IPS-20b (cell line): ENCODE measurements at regions not wholly inside any gene's neighbourhood (a gene's known extent, or its start where the extent isn't known, plus 50 kb on each side); places are given as distances from the start of the nearest gene placed in this dataset.
"Not testable (repeated sequence)": the region's sequence is repeated elsewhere in the genome, so short reads cannot be mapped to it uniquely, and the experiment has no call there.

Experiments used
- H3K27ac ChIP-seq: one replicate; pipeline ENCODE4 v1.5.1; 2013; ENCODE audit warnings: low read length
- H3K27me3 ChIP-seq: 2 replicates; pipeline ENCODE4 v1.6.1; 2013; ENCODE audit warnings: mild to moderate bottlenecking, low read length, inconsistent platforms; ENCODE audit not compliant: insufficient read depth
- H3K36me3 ChIP-seq: 2 replicates; pipeline ENCODE4 v1.6.1; 2013; ENCODE audit warnings: low read depth, mild to moderate bottlenecking, inconsistent platforms, low read length, moderate library complexity; ENCODE audit not compliant: insufficient read depth
- H3K4me1 ChIP-seq: 2 replicates; pipeline ENCODE4 v1.6.1; 2013; ENCODE audit warnings: mild to moderate bottlenecking, control low read depth, inconsistent platforms, low read length, moderate library complexity; ENCODE audit not compliant: insufficient read depth
- H3K4me3 ChIP-seq: 2 replicates; pipeline ENCODE4 v1.5.1; 2013; ENCODE audit warnings: mild to moderate bottlenecking, low read length, inconsistent platforms
- H3K9ac ChIP-seq: 2 replicates; pipeline ENCODE4 v1.6.1; 2013; ENCODE audit warnings: low read depth, mild to moderate bottlenecking, inconsistent platforms, low read length, moderate library complexity
- H3K9me3 ChIP-seq: 2 replicates; pipeline ENCODE4 v1.6.1; 2013; ENCODE audit warnings: mild to moderate bottlenecking, low read depth, low read length, inconsistent platforms; ENCODE audit not compliant: insufficient read depth

- not testable (repeated sequence) for H3K4me3 ChIP-seq, H3K4me1 ChIP-seq, H3K36me3 ChIP-seq, H3K9ac ChIP-seq, H3K27me3 ChIP-seq, H3K9me3 ChIP-seq, H3K27ac ChIP-seq
Measured at GRCh38 chr21:32823296-32823695, 51.7 kb upstream of the PAXBP1 start.

- Histone ChIP-seq H3K9me3 (peaks cover 5% of the 10 kb centered on the region; the same call in 1 of the 2 replicates), H3K4me1 (no peaks in the 10 kb centered on the region), H3K9ac (no peak overlapping the region), H3K27me3 (no peaks in the 10 kb centered on the region), H3K27ac (no peak overlapping the region), H3K4me3 (no peak overlapping the region), H3K36me3 (no peaks in the 10 kb centered on the region)
Measured at GRCh38 chr21:32824950-32825349, 53.4 kb upstream of the PAXBP1 start.

- Histone ChIP-seq H3K27me3 (no peaks in the 10 kb centered on the region), H3K9me3 (peaks cover 5% of the 10 kb centered on the region; the same call in 1 of the 2 replicates), H3K27ac (no peak overlapping the region), H3K4me3 (no peak overlapping the region), H3K4me1 (no peaks in the 10 kb centered on the region), H3K36me3 (no peaks in the 10 kb centered on the region), H3K9ac (no peak overlapping the region)
Measured at GRCh38 chr21:32826329-32827167, 55.0 kb upstream of the PAXBP1 start.

GRCh38 chr21:32828908-32829307, 57.4 kb upstream of the PAXBP1 start:
- H3K36me3 ChIP-seq: no peaks in the 10 kb centered on the region
- no peak overlapping the region for H3K9ac ChIP-seq
- H3K9me3 ChIP-seq: peaks cover 5% of the 10 kb centered on the region; the same call in 1 of the 2 replicates
- no peak overlapping the region for H3K27ac ChIP-seq
- no peaks in the 10 kb centered on the region for H3K27me3 ChIP-seq
- no peak overlapping the region for H3K4me3 ChIP-seq
- H3K4me1 ChIP-seq: no peaks in the 10 kb centered on the region

- Histone ChIP-seq H3K27me3 (no peaks in the 10 kb centered on the region), H3K9me3 (peaks cover 5% of the 10 kb centered on the region; the same call in 1 of the 2 replicates), H3K4me3 (no peak overlapping the region), H3K9ac (no peak overlapping the region), H3K4me1 (no peaks in the 10 kb centered on the region), H3K36me3 (no peaks in the 10 kb centered on the region), H3K27ac (no peak overlapping the region)
Measured at GRCh38 chr21:32829504-32829903, 57.9 kb upstream of the PAXBP1 start.

- not testable (repeated sequence) for H3K4me3 ChIP-seq, H3K36me3 ChIP-seq, H3K27ac ChIP-seq, H3K4me1 ChIP-seq, H3K27me3 ChIP-seq, H3K9ac ChIP-seq, H3K9me3 ChIP-seq
Measured at GRCh38 chr21:32831779-32832178, 60.2 kb upstream of the PAXBP1 start.

- no peaks in the 10 kb centered on the region for H3K9me3 ChIP-seq
- no peak overlapping the region for H3K27ac ChIP-seq
- no peak overlapping the region for H3K4me3 ChIP-seq
- no peaks in the 10 kb centered on the region for H3K36me3 ChIP-seq
- no peak overlapping the region for H3K9ac ChIP-seq
- no peaks in the 10 kb centered on the region for H3K27me3 ChIP-seq
- peaks cover 4% of the 10 kb centered on the region; the same call in 1 of the 2 replicates for H3K4me1 ChIP-seq
Measured at GRCh38 chr21:32834211-32834915, 62.8 kb upstream of the PAXBP1 start.

GRCh38 chr21:32834916-32835235, 63.3 kb upstream of the PAXBP1 start:
- Histone ChIP-seq H3K27me3 (no peaks in the 10 kb centered on the region), H3K4me3 (no peak overlapping the region), H3K9me3 (no peaks in the 10 kb centered on the region), H3K9ac (no peak overlapping the region), H3K4me1 (peaks cover 4% of the 10 kb centered on the region; the same call in 1 of the 2 replicates), H3K27ac (no peak overlapping the region), H3K36me3 (no peaks in the 10 kb centered on the region)

GRCh38 chr21:32842146-32842545, 70.6 kb upstream of the PAXBP1 start:
- no peak overlapping the region for H3K27ac ChIP-seq
- H3K4me1 ChIP-seq: no peaks in the 10 kb centered on the region
- H3K9me3 ChIP-seq: no peaks in the 10 kb centered on the region
- H3K36me3 ChIP-seq: no peaks in the 10 kb centered on the region
- no peaks in the 10 kb centered on the region for H3K27me3 ChIP-seq
- no peak overlapping the region for H3K4me3 ChIP-seq
- no peak overlapping the region for H3K9ac ChIP-seq

- H3K9ac ChIP-seq: no peak overlapping the region
- no peaks in the 10 kb centered on the region for H3K27me3 ChIP-seq
- no peaks in the 10 kb centered on the region for H3K36me3 ChIP-seq
- no peak overlapping the region for H3K27ac ChIP-seq
- H3K4me3 ChIP-seq: no peak overlapping the region
- peaks cover 2% of the 10 kb centered on the region; the same call in 1 of the 2 replicates for H3K4me1 ChIP-seq
- H3K9me3 ChIP-seq: no peaks in the 10 kb centered on the region
Measured at GRCh38 chr21:32843561-32843960, 72.0 kb upstream of the PAXBP1 start.

- H3K27ac ChIP-seq: no peak overlapping the region
- H3K9ac ChIP-seq: no peak overlapping the region
- H3K36me3 ChIP-seq: no peaks in the 10 kb centered on the region
- H3K4me3 ChIP-seq: no peak overlapping the region
- H3K4me1 ChIP-seq: peaks cover 2% of the 10 kb centered on the region; the same call in 1 of the 2 replicates
- no peaks in the 10 kb centered on the region for H3K9me3 ChIP-seq
- H3K27me3 ChIP-seq: no peaks in the 10 kb centered on the region
Measured at GRCh38 chr21:32844076-32844475, 72.5 kb upstream of the PAXBP1 start.
